GM21528 (cell line): ENCODE measurements at regions not wholly inside any gene's neighbourhood (a gene's known extent, or its start where the extent isn't known, plus 50 kb on each side); places are given as distances from the start of the nearest gene placed in this dataset.

Experiments
- ATAC-seq: cut with Tn5 transposase; IDR thresholded peaks from one replicate; pipeline ENCODE4 v1.9.1; 2021; ENCODE audit warnings: mild to moderate bottlenecking, moderate library complexity; ENCODE audit not compliant: unreplicated experiment, low FRiP score

GRCh38 chr12:118682656-118683055 is 298.7 kb upstream of the SRRM4 start:
- no peak for ATAC-seq

DNA sequence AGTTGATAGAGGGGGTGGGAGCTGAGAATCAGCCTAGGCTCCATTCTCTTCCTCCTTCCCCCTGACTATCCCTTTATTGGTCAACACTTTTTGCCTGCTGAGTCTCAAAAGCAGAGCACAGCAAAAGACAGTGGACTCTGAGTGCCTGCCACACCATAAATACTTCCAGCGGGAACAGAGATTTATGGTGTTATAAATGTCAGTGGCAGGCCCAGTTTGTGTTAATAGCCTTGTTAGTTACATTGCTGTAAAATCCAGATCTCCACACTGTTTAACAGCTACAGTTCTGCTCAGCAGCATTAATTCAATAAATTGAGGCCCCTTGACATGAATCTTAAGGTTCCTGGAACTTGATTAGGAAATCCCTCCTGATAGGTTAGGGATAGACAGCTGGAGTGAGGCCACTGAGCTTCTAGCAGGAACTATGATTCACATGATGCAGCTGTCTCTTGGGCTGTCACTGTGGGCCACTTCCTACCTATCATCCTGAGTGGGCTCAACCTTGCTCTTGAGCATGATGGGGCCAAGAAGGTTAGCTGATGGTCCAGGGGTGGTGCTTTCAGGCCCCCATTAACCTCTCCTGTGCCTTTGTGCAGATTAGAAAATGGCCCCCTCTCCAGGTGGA is 295.2 kb upstream of the SRRM4 start:
- ATAC-seq, result no peak

- ATAC-seq, result peak; percentile 86
These were observed 291.5 kb upstream of the SRRM4 start for GRCh38 chr12:118689793-118690192.

GRCh38 chr12:118690506-118690905 is 290.8 kb upstream of the SRRM4 start:
- ATAC-seq, result no peak

- ATAC-seq, result no peak
These were observed 287.1 kb upstream of the SRRM4 start for GRCh38 chr12:118694128-118694775.

- ATAC-seq, result no peak
These were observed 276.7 kb upstream of the SRRM4 start for GRCh38 chr12:118704527-118705241.

DNA sequence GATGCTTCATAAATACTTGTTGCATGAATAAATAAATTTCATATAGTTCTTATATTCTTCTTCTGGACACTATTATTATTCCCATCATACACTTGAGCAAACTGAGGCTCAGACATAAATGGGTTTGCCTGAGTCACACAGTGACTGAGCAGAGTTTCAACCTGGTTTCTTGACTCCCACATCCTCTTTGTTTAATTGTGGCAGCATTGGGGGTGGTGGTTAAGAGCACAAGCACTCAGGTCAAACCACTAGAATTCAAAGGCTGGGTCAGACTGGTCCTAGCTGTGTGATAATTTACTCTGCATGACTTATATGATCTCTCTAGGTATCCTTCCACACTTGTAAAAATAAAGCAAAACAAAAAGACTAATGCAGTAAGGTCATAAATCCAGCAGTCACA is 274.9 kb upstream of the SRRM4 start:
- no peak for ATAC-seq

GRCh38 chr12:118709946-118710345 is 271.4 kb upstream of the SRRM4 start:
- ATAC-seq, result no peak

GRCh38 chr12:118711185-118711584 is 270.2 kb upstream of the SRRM4 start:
- ATAC-seq, result no peak

DNA sequence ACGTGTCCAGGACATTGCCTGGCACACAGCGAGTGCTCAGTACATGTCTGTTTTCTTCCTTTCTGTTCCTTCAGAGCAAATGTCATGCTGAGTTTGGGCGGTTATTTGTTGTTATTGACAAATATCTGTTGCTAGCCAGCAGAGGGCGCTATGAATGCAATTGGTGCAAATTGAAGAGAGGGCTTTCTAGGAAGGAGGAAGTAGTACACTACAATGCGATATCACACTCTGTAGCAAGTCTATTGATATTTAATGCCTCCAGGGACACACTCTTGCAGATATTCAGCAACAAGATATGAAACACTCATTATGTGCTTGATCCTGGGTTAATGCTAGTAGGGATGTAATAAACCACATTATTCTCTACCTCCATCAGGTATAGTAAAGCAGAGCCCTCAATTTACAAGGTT is 267.3 kb upstream of the SRRM4 start:
- ATAC-seq, result peak; percentile 64

- no peak for ATAC-seq
These were observed 266.8 kb upstream of the SRRM4 start for GRCh38 chr12:118714500-118714899.

DNA sequence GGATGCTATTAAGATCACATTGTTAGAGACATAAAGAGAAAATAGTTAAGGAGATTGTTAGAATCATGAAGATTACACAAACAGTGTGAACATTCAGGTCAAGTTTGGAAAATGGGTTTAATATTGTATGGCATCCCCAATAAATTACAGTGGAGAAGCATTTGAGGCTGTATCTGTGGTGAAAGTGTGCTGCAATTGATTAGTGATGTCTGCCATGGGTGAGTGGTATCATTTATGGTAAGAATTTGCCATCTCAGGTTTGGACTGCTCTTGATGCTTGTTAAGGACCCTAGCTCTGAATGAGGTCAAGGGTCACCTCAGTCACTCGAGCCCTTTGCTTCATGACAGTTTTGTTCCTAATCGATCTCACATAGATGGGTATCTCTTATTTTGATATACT is 265.7 kb upstream of the SRRM4 start:
- no peak for ATAC-seq

- no peak for ATAC-seq
These were observed 254.0 kb upstream of the SRRM4 start for GRCh38 chr12:118727196-118727978.

DNA sequence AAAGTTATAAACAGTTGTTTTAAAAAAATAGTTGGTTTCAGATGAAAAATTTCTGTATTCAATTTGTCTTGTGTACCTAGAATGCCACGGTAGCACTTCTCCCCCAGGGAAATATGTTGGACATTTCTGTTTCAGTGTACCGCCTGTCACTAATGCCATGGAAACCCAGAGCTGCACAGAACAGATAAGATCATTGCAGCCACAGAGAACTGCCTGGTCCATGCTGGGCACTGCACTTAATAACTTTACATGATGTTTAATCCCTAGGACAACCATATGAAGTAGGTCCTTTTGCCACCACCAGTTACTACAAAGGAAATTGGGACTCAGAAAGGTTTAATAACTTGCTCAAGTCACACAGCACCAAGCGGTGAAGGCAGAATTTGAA is 253.4 kb upstream of the SRRM4 start:
- no peak for ATAC-seq

DNA sequence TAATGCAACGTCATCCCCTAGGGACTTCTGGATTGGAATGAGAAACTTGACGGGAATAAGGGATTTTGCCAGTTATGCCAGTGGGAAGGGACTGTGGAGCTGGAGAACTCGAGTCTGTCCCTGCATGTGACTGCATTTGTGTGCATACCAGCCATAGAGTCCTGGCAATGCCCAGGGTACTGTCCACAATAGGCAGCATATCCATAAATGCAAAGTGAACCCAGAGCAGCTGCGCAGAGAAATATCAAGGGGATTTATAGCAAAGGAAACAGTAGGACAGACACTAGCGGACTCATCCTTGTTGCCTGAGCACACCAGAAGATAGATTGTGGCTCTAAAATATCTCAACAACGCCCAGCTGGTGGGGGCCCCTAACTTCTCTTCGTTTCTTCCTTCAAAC is 247.1 kb upstream of the SRRM4 start:
- no peak for ATAC-seq

DNA sequence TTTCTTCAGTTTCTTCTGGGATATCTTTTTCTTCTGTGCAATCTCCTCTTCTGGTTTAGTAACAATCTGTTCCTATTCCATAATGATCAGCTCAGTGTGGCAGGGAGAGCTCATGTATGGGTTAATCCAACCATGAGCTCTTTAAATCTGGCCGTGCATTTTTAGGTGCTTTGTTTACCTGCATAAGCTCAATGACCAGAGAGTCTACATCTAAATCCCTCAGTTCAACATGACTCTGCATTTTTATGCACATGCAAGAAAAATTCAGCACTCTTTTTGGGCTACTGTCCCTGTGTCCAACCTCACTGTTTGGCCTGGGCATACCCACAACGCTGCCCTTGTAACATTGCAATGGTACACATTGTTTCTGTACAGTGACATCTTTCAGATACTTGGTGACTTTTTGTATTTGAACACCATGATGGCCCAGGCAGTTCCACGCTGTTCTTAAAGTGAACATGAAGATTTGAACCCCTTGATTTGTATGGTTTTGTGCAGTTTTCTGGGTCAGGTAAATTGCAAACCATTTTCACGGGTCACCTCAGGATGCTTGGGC is 243.3 kb upstream of the SRRM4 start:
- no peak for ATAC-seq

GRCh38 chr12:118741194-118741593 is 240.1 kb upstream of the SRRM4 start:
- no peak for ATAC-seq

- no peak for ATAC-seq
These were observed 238.9 kb upstream of the SRRM4 start for GRCh38 chr12:118742431-118742830.

DNA sequence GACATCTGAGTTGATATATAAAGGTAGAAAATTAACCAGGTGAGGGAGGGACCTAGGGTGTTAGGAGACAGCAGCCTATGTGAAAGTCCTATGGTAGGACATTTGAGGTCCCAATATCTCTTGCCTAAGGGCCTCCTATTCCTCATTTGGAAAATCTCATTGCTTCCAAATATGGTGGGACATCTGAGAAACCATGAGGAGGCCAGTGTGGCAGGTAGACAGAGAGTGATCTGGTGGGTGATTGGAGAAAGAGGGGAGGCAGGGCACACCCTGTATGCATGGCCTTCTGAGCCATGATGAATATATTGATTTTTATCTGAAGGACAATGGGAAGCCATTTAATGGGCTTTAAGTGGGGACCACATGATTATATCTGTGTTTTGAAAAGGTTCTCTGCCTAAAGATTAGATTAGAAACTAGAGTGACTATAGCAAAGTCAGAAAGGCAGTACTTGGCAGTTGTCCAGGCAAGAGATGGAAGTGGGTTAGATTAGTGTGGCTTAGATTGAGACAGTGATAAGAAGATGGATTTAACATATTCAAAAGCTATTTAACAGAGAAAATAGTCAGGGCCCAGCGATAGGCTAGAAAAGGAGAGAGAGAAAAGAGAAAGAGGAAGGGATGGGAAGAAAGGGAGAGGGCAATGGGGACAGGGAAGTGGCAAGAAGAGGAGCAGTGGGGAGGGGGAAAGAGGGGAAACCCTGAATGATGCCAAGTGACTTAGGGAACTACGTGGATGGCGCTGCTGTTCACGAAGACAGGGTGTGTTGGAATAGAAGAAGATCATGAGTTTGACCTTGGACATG is 237.2 kb upstream of the SRRM4 start:
- ATAC-seq, result no peak

DNA sequence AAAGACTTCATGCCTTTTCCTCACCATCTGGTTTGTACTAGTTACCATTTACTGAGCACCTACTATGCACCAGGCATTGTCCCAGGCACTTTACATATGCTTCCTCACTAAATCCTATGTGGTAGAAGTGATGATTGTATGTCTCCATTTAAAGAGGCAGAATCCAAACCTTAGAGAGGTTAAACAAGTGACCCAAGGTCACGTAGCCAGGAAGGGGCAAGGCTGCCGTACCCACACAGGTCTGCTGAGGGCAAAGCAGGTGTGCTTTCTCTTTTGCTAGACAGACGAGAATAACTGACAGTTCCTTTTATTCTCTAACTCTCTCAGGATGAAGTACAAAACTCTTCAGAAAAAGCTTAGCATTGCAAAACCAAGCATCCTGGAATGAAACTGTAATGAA is 235.2 kb upstream of the SRRM4 start:
- no peak for ATAC-seq
